ENCODE measurements at regions not wholly inside any gene's neighbourhood (a gene's known extent, or its start where the extent isn't known, plus 50 kb on each side); places are given as distances from the start of the nearest gene placed in this dataset.
"Not testable (repeated sequence)": the region's sequence is repeated elsewhere in the genome, so short reads cannot be mapped to it uniquely, and the experiment has no call there.

- DNase-seq: no peak
- no peak for TF ChIP-seq CTCF (IDR thresholded peaks at IDR 0.05; ENCODE audit: low read depth, low read length)
Observed at GRCh38 chr3:8423307-8423706, 78.3 kb upstream of the LMCD1 start.

GRCh38 chr3:8424281-8424680 lies 77.3 kb upstream of the LMCD1 start:
- H3K9me3 ChIP-seq: no peaks in the 10 kb centered on the region
- no peak for TF ChIP-seq CTCF (IDR thresholded peaks at IDR 0.05; ENCODE audit: low read depth, low read length)
- H3K27me3 ChIP-seq: no peaks in the 10 kb centered on the region
- H3K4me3 ChIP-seq (ENCODE audit: low read depth, low read length): no peak overlapping the region
- no peaks in the 10 kb centered on the region for H3K4me1 ChIP-seq
- H3K36me3 ChIP-seq: no peaks in the 10 kb centered on the region
- DNase-seq: no peak

More at GRCh38 chr3:8423307-8423706, 78.3 kb upstream of the LMCD1 start:
- Histone ChIP-seq H3K4me3 (ENCODE audit: low read depth, low read length) (no peak overlapping the region), H3K27me3 (no peaks in the 10 kb centered on the region), H3K4me1 (no peaks in the 10 kb centered on the region), H3K9me3 (no peaks in the 10 kb centered on the region), H3K36me3 (no peaks in the 10 kb centered on the region)

- DNase-seq: no peak
- Histone ChIP-seq H3K27me3 (no peaks in the 10 kb centered on the region), H3K36me3 (no peaks in the 10 kb centered on the region), H3K9me3 (no peaks in the 10 kb centered on the region), H3K4me3 (ENCODE audit: low read depth, low read length) (no peak overlapping the region), H3K4me1 (no peaks in the 10 kb centered on the region)
- TF ChIP-seq CTCF (IDR thresholded peaks at IDR 0.05; ENCODE audit: low read depth, low read length): no peak
Observed at GRCh38 chr3:8436661-8437287, 64.8 kb upstream of the LMCD1 start.

GRCh38 chr3:8438507-8439079 lies 63.0 kb upstream of the LMCD1 start:
- Histone ChIP-seq H3K9me3 (no peaks in the 10 kb centered on the region), H3K27me3 (no peaks in the 10 kb centered on the region), H3K36me3 (no peaks in the 10 kb centered on the region), H3K4me1 (peaks cover 4% of the 10 kb centered on the region; the same call in 1 of the 2 replicates), H3K4me3 (ENCODE audit: low read depth, low read length) (no peak overlapping the region)
- TF ChIP-seq CTCF (IDR thresholded peaks at IDR 0.05; ENCODE audit: low read depth, low read length): no peak
- DNase-seq: no peak

- not testable (repeated sequence) for H3K9me3 ChIP-seq, DNase-seq, H3K27me3 ChIP-seq
Observed at GRCh38 chr3:8440142-8440541, 61.5 kb upstream of the LMCD1 start.

GRCh38 chr3:8441969-8442559 lies 59.6 kb upstream of the LMCD1 start:
- H3K36me3 ChIP-seq: no peaks in the 10 kb centered on the region
- no peak overlapping the region for H3K4me3 ChIP-seq (ENCODE audit: low read depth, low read length)
- no peak for DNase-seq
- peak; percentile 66 for TF ChIP-seq CTCF (IDR thresholded peaks at IDR 0.05; ENCODE audit: low read depth, low read length)
- no peaks in the 10 kb centered on the region for H3K27me3 ChIP-seq
- peaks cover 9% of the 10 kb centered on the region; the same call in 1 of the 2 replicates for H3K4me1 ChIP-seq
- H3K9me3 ChIP-seq: no peaks in the 10 kb centered on the region

More at GRCh38 chr3:8440142-8440541, 61.5 kb upstream of the LMCD1 start:
- H3K4me1 ChIP-seq; H3K36me3 ChIP-seq; H3K4me3 ChIP-seq (ENCODE audit: low read depth, low read length): not testable (repeated sequence)
